ENCODE measurements at regions not wholly inside any gene's neighbourhood (a gene's known extent, or its start where the extent isn't known, plus 50 kb on each side); places are given as distances from the start of the nearest gene placed in this dataset.

GRCh38 chr3:166533740-166534139 lies 696.5 kb upstream of the BCHE start:
- no peaks in the 10 kb centered on the region for H3K9me3 ChIP-seq

GRCh38 chr3:166531730-166532129 lies 694.5 kb upstream of the BCHE start:
- intact Hi-C loops (cut with DNase I) = no loop called here
- no peaks in the 10 kb centered on the region for H3K36me3 ChIP-seq
- no peaks in the 10 kb centered on the region for H3K9me3 ChIP-seq
- no peak overlapping the region for H3K27ac ChIP-seq
- DNase-seq (ENCODE audit: low spot score) = no peak
- H3K4me1 ChIP-seq (replicated peaks) = no peaks in the 10 kb centered on the region
- TF ChIP-seq, protein P1, sequence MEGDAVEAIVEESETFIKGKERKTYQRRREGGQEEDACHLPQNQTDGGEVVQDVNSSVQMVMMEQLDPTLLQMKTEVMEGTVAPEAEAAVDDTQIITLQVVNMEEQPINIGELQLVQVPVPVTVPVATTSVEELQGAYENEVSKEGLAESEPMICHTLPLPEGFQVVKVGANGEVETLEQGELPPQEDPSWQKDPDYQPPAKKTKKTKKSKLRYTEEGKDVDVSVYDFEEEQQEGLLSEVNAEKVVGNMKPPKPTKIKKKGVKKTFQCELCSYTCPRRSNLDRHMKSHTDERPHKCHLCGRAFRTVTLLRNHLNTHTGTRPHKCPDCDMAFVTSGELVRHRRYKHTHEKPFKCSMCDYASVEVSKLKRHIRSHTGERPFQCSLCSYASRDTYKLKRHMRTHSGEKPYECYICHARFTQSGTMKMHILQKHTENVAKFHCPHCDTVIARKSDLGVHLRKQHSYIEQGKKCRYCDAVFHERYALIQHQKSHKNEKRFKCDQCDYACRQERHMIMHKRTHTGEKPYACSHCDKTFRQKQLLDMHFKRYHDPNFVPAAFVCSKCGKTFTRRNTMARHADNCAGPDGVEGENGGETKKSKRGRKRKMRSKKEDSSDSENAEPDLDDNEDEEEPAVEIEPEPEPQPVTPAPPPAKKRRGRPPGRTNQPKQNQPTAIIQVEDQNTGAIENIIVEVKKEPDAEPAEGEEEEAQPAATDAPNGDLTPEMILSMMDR (IDR thresholded peaks at IDR 0.05) = no peak
- TF ChIP-seq POLR2AphosphoS5 (IDR thresholded peaks at IDR 0.05) (no peak), POLR2A (IDR thresholded peaks at IDR 0.05) (no peak)
- no peak overlapping the region for H3K4me3 ChIP-seq
- H3K27me3 ChIP-seq (replicated peaks; ENCODE audit: insufficient read depth) = no peaks in the 10 kb centered on the region

More at GRCh38 chr3:166533740-166534139, 696.5 kb upstream of the BCHE start:
- Histone ChIP-seq H3K27me3 (replicated peaks; ENCODE audit: insufficient read depth) (no peaks in the 10 kb centered on the region), H3K4me1 (replicated peaks) (no peaks in the 10 kb centered on the region), H3K27ac (no peak overlapping the region), H3K4me3 (no peak overlapping the region), H3K36me3 (no peaks in the 10 kb centered on the region)
- TF ChIP-seq POLR2AphosphoS5 (IDR thresholded peaks at IDR 0.05) (no peak), POLR2A (IDR thresholded peaks at IDR 0.05) (no peak)
- TF ChIP-seq, protein P1 (IDR thresholded peaks at IDR 0.05) = no peak
- intact Hi-C loops (cut with DNase I) = no loop called here
- 92% methylated on average over 2 of the region's 2 CpGs for WGBS
- no peak for DNase-seq (ENCODE audit: low spot score)

GRCh38 chr3:166527325-166527724 lies 690.1 kb upstream of the BCHE start:
- DNase-seq (ENCODE audit: low spot score) = no peak
- Histone ChIP-seq H3K36me3 (no peaks in the 10 kb centered on the region), H3K4me1 (replicated peaks) (no peaks in the 10 kb centered on the region), H3K27ac (no peak overlapping the region), H3K4me3 (no peak overlapping the region), H3K27me3 (replicated peaks; ENCODE audit: insufficient read depth) (no peaks in the 10 kb centered on the region), H3K9me3 (no peaks in the 10 kb centered on the region)
- 11% methylated on average over 2 of the region's 2 CpGs for WGBS
- intact Hi-C loops (cut with DNase I) = no loop called here
- TF ChIP-seq, protein P1 (IDR thresholded peaks at IDR 0.05) = no peak
- no peak for TF ChIP-seq POLR2A (IDR thresholded peaks at IDR 0.05)

DNA sequence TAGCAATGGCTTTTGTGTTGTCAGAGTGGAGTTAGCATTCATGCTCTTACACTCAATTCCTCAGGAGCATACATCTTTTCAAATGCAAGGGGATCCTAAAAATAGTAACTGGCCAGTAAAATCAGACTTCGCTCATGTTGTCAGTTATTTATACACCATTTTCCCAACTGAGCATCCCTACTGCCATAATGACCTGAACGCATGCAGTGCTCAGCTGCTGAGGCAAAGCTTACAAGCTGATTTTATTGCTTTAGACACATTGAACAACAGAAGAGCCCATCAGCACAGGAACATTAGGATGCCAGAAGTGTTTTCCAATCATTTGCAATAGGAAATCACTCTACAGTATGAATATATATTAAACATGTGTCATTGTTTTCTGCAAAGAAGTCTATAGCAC lies 689.7 kb upstream of the BCHE start:
- no peaks in the 10 kb centered on the region for H3K4me1 ChIP-seq (replicated peaks)
- H3K27ac ChIP-seq = no peak overlapping the region
- TF ChIP-seq, protein P1 (IDR thresholded peaks at IDR 0.05) = no peak
- TF ChIP-seq POLR2AphosphoS5 (IDR thresholded peaks at IDR 0.05) = no peak
- TF ChIP-seq POLR2A (IDR thresholded peaks at IDR 0.05) = no peak
- H3K4me3 ChIP-seq = no peak overlapping the region
- H3K27me3 ChIP-seq (replicated peaks; ENCODE audit: insufficient read depth) = no peaks in the 10 kb centered on the region
- no peaks in the 10 kb centered on the region for H3K9me3 ChIP-seq
- 63% methylated on average over 2 of the region's 2 CpGs for WGBS
- no peak for DNase-seq (ENCODE audit: low spot score)
- no peaks in the 10 kb centered on the region for H3K36me3 ChIP-seq
- intact Hi-C loops (cut with DNase I) = no loop called here

DNA sequence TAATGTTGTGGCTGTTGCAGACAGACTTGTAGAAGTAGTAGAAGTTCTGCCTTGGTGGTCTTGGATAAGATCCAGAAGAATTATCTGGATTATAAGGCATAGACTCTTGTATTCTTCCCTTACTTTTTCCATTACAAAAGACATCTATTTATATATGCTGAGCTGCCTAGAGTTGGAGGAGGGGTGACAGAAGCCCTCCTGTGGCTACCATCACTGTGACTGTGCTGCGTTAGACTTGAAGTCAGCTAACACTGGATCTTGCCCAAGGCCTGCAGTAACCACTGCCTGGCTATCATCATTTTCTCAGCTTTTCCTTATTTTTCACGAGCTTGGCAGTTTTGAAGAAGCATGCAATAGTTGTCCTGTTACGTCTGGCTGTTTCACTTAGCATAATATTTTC lies 684.8 kb upstream of the BCHE start:
- TF ChIP-seq, protein P1 (IDR thresholded peaks at IDR 0.05) = no peak
- TF ChIP-seq POLR2AphosphoS5 (IDR thresholded peaks at IDR 0.05) (no peak), POLR2A (IDR thresholded peaks at IDR 0.05) (no peak)
- no peak for DNase-seq (ENCODE audit: low spot score)
- 82% methylated on average over 3 of the region's 3 CpGs for WGBS

More for the DNA sequence above, 684.8 kb upstream of the BCHE start:
- Histone ChIP-seq H3K27me3 (replicated peaks; ENCODE audit: insufficient read depth) (no peaks in the 10 kb centered on the region), H3K4me1 (replicated peaks) (no peaks in the 10 kb centered on the region), H3K9me3 (no peaks in the 10 kb centered on the region), H3K36me3 (no peaks in the 10 kb centered on the region), H3K4me3 (no peak overlapping the region), H3K27ac (no peak overlapping the region)
- intact Hi-C loops (cut with DNase I) = no loop called here

Measured in prostate gland (tissue), 2 donors.